LNCaP clone FGC (cell line): ENCODE measurements at regions not wholly inside any gene's neighbourhood (a gene's known extent, or its start where the extent isn't known, plus 50 kb on each side); places are given as distances from the start of the nearest gene placed in this dataset.
"Not testable (repeated sequence)": the region's sequence is repeated elsewhere in the genome, so short reads cannot be mapped to it uniquely, and the experiment has no call there.

Experiments
- DNase-seq: peaks from one replicate; pipeline ENCODE4 v3.0.0-alpha.2; 2011; ENCODE audit warnings: low read depth
- H3K4me3 ChIP-seq: 2 replicates; pipeline ENCODE4 v1.5.1; 2011; ENCODE audit warnings: mild to moderate bottlenecking, low read depth, low read length, control low read depth
- CTCF ChIP-seq: IDR thresholded peaks from 2 replicates; pipeline ENCODE4 v1.5.1; 2012; ENCODE audit warnings: mild to moderate bottlenecking; ENCODE audit not compliant: control insufficient read depth, insufficient read depth; ENCODE audit errors: extremely low read depth

- no peak for TF ChIP-seq CTCF
- DNase-seq = no peak
- no peak overlapping the region for H3K4me3 ChIP-seq
Observed at GRCh38 chrY:7845776-7846175, 934.2 kb upstream of the AMELY start.

GRCh38 chrY:7837046-7837445 lies 925.5 kb upstream of the AMELY start:
- H3K4me3 ChIP-seq = no peak overlapping the region
- DNase-seq = no peak
- no peak for TF ChIP-seq CTCF

GRCh38 chrY:7836366-7836765 lies 924.8 kb upstream of the AMELY start:
- no peak for TF ChIP-seq CTCF
- no peak overlapping the region for H3K4me3 ChIP-seq
- DNase-seq = no peak

- no peak overlapping the region for H3K4me3 ChIP-seq
- no peak for DNase-seq
- no peak for TF ChIP-seq CTCF
Observed at GRCh38 chrY:7835416-7835815, 923.9 kb upstream of the AMELY start.

- TF ChIP-seq CTCF = no peak
- H3K4me3 ChIP-seq = no peak overlapping the region
- no peak for DNase-seq
Observed at GRCh38 chrY:7834284-7834683, 922.7 kb upstream of the AMELY start.

GRCh38 chrY:7830881-7831280 lies 919.3 kb upstream of the AMELY start:
- not testable (repeated sequence) for DNase-seq, H3K4me3 ChIP-seq

GRCh38 chrY:7826533-7826932 lies 915.0 kb upstream of the AMELY start:
- no peak overlapping the region for H3K4me3 ChIP-seq
- no peak for TF ChIP-seq CTCF
- DNase-seq = no peak

GRCh38 chrY:7825874-7826273 lies 914.3 kb upstream of the AMELY start:
- no peak for TF ChIP-seq CTCF
- H3K4me3 ChIP-seq = no peak overlapping the region
- no peak for DNase-seq
